Omental fat pad (tissue), 3 donors: ENCODE measurements at regions not wholly inside any gene's neighbourhood (a gene's known extent, or its start where the extent isn't known, plus 50 kb on each side); places are given as distances from the start of the nearest gene placed in this dataset.

Source experiments
- ATAC-seq: fragments of 150-250 bp; one replicate; pipeline ENCODE4 v1.9.1; 2016; ENCODE audit warnings: mild to moderate bottlenecking, moderate library complexity; ENCODE audit not compliant: low FRiP score
- DNase-seq: peaks from one replicate; pipeline ENCODE4 v3.0.0-alpha.2; 2019; ENCODE audit warnings: low spot score
- TF ChIP-seq, protein P1 (sequence below), 3 donors: fragments of 450-650 bp; IDR thresholded peaks; one replicate each; pipeline ENCODE4 v1.5.1; 2016 to 2017; ENCODE audit warnings: antibody characterized with exemption in 3 of 3, mild to moderate bottlenecking in 3 of 3, moderate library complexity in 2 of 3

DNA sequence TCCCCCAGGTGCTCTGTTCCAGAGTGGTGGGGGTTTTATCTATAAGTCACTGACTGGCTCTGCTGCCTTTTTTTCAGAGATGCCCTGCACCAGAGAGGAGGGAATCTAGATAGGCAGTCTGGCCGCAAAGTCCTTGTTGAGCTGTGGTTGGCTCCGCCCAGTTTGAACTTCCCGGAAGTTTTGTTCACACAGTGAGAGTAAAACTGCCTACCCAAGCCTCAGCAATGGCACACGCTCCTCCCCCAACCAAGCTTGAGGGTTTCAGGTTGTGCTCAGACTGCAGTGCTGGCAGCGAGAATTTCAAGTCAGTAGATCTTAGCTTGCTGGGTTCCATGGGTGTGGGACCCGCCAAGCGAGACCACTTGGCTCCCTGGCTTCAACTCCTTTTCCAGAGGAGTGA is 1428.6 kb downstream of the MAT2B start:
- ATAC-seq (no peak), DNase-seq (no peak)
- TF ChIP-seq, protein P1, sequence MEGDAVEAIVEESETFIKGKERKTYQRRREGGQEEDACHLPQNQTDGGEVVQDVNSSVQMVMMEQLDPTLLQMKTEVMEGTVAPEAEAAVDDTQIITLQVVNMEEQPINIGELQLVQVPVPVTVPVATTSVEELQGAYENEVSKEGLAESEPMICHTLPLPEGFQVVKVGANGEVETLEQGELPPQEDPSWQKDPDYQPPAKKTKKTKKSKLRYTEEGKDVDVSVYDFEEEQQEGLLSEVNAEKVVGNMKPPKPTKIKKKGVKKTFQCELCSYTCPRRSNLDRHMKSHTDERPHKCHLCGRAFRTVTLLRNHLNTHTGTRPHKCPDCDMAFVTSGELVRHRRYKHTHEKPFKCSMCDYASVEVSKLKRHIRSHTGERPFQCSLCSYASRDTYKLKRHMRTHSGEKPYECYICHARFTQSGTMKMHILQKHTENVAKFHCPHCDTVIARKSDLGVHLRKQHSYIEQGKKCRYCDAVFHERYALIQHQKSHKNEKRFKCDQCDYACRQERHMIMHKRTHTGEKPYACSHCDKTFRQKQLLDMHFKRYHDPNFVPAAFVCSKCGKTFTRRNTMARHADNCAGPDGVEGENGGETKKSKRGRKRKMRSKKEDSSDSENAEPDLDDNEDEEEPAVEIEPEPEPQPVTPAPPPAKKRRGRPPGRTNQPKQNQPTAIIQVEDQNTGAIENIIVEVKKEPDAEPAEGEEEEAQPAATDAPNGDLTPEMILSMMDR (IDR thresholded peaks at IDR 0.05) = no peak

DNA sequence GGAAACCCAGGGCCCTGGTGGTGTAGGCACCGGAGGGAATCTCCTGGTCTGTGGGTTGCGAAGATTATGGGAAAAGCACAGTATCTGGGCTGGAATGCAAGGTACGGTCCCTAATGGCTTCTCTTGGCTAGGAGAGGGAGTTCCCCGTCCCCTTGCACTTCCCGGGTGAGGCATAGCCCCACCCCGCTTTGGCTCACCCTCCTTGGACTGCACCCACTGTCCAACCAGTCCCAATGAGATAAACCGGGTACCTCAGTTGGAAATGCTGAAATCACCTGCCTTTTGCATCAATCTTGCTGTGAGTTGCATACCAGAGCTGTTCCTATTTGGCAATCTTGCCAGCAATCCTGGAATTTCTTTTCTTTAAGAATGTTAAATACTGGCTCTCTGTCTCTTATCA is 1429.1 kb downstream of the MAT2B start:
- DNase-seq (no peak), ATAC-seq (peak; percentile 23)
- TF ChIP-seq, protein P1 (IDR thresholded peaks at IDR 0.05) = no peak

DNA sequence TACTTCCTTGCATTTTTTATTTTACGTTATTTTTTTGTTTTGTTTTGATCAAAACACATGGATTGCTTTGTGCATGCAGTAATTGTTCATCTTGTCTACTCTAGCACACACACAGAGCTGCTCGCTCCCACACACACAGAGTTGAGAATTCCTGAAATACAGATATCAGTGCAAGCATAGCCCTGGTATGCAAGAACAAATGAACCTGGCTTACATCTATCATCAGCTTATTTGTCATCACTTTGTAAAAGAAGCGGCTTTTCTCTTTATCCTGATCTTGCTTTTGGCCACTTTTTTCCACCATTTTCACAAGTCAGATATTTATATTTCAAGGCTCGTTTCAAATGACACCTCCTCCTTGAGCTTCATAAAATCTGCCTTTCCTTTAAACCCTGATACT is 1435.7 kb downstream of the MAT2B start:
- TF ChIP-seq, protein P1 (IDR thresholded peaks at IDR 0.05) = no peak
- ATAC-seq (no peak), DNase-seq (no peak)

DNA sequence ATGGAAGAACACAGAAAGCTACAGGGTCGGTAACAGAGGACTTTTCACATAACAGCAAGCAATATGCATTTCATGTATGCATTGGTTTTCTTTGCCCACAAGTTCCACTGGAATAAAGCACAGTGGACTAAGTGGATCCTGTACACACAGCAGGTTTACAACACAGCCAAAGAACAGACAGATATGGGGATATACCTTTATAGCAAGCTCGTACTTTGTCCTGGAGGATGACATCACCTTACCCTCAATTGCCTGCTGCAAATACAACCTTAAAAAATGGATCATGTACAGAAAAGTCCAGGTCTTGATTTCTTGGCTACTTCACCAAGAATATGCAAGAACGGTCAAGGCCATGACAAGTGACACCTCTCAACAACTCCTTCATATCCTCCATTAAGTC is 1445.5 kb downstream of the MAT2B start:
- ATAC-seq (no peak), DNase-seq (no peak)
- TF ChIP-seq, protein P1 (IDR thresholded peaks at IDR 0.05) = no peak

DNA sequence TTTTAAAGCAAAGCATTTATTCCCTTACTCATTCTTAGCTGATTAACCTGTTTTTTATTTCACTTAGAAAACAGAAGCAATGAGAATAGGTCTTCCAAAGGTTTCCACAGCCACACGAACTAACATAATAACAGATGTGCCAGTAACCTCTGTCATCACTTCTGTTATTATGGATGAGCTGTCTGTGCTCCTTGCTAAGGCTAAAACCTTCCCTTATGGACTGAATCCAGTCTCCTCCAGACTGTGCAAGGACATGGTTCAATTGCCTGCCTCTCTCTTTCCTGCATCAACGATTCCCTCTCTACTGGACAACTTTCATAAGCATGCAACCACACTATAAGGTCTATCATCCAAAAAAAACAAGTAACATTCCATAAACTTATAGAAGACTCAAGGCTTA is 1446.2 kb downstream of the MAT2B start:
- DNase-seq (no peak), ATAC-seq (no peak)
- TF ChIP-seq, protein P1 (IDR thresholded peaks at IDR 0.05) = no peak

DNA sequence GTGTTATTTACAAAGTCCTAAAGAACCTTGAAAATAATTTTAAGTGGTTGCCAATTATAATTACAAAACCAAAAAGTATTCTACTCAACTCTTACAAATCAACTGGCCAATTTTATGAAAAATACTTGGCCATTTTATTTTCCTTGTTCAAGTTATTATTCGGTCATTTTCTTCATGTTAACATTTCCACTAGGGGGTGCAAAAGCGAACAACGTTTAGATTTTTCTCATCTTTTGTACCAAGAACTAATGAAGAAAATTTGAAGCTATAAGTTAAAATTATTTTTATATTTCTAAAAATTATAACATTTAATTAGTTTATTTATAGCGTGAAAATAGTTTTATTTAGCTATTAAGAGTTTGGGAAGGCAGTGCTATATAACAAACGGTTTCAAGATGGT is 1453.3 kb downstream of the MAT2B start:
- DNase-seq = no peak
- TF ChIP-seq, protein P1 (IDR thresholded peaks at IDR 0.05) = no peak
- ATAC-seq = no peak

DNA sequence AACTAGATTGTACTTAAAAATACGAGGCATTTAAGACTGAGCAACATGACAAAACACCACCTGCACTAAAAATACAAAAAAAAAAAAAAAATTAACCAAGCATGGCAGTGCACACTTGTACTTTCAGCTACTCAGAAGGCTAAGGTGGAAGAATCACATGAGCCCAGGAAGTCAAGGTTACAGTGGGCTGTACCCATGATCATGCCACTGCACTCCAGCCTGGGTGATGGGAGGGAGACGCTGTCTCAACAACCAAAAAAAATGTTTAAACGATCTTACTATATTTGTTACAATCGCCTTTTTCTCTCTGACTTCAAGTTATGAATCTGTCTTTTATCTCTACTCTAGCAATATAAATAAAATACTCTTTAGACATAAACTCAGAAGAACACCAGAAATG is 1454.3 kb downstream of the MAT2B start:
- DNase-seq (no peak), ATAC-seq (no peak)
- TF ChIP-seq, protein P1 (IDR thresholded peaks at IDR 0.05) = no peak
